ENCODE measurements at regions not wholly inside any gene's neighbourhood (a gene's known extent, or its start where the extent isn't known, plus 50 kb on each side); places are given as distances from the start of the nearest gene placed in this dataset.

- TF ChIP-seq, protein P1, sequence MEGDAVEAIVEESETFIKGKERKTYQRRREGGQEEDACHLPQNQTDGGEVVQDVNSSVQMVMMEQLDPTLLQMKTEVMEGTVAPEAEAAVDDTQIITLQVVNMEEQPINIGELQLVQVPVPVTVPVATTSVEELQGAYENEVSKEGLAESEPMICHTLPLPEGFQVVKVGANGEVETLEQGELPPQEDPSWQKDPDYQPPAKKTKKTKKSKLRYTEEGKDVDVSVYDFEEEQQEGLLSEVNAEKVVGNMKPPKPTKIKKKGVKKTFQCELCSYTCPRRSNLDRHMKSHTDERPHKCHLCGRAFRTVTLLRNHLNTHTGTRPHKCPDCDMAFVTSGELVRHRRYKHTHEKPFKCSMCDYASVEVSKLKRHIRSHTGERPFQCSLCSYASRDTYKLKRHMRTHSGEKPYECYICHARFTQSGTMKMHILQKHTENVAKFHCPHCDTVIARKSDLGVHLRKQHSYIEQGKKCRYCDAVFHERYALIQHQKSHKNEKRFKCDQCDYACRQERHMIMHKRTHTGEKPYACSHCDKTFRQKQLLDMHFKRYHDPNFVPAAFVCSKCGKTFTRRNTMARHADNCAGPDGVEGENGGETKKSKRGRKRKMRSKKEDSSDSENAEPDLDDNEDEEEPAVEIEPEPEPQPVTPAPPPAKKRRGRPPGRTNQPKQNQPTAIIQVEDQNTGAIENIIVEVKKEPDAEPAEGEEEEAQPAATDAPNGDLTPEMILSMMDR (IDR thresholded peaks at IDR 0.05), result no peak
- TF ChIP-seq POLR2A (IDR thresholded peaks at IDR 0.05) (no peak), EP300 (IDR thresholded peaks at IDR 0.05) (no peak)
Observed at GRCh38 chr4:19195696-19196095, 1056.0 kb upstream of the SLIT2 start.

Data from sigmoid colon (tissue), 4 donors.